H1 (cell line): ENCODE measurements at regions not wholly inside any gene's neighbourhood (a gene's known extent, or its start where the extent isn't known, plus 50 kb on each side); places are given as distances from the start of the nearest gene placed in this dataset.
A peak's percentile ranks its signal among the peaks of the same experiment; 100 is the strongest.

ENCODE experiments used
- CTCF ChIA-PET: fragments of 300-600 bp; sonication (Branson Sonifier 250); formaldehyde crosslinking; loops from one replicate; lab custom pipeline; 2021; ENCODE audit not compliant: partially characterized antibody; lab: Charles Lee
- POLR2A ChIA-PET: fragments of 300-600 bp; sonication (Branson Sonifier 250); formaldehyde crosslinking; loops from one replicate; lab custom pipeline; 2021; ENCODE audit warnings: inconsistent platforms; ENCODE audit not compliant: partially characterized antibody; lab: Charles Lee
- DNase-seq, 2 experiments: peaks; one replicate each; pipeline versions ENCODE4 v3.0.0 to v3.0.0-alpha.2; 2010 to 2022; ENCODE audit warnings: low spot score in 2 of 2, low read depth in 1 of 2, mixed read lengths in 1 of 2
- FAIRE-seq: peaks from 2 replicates; lab custom pipeline; 2011; peaks lifted over from hg19 to GRCh38; lab: Jason Lieb, UNC
- H2AFZ ChIP-seq: 2 replicates; pipeline ENCODE4 v1.8.1; 2012; ENCODE audit warnings: low read length, inconsistent platforms
- H2AK5ac ChIP-seq: 2 replicates; pipeline ENCODE4 v1.6.1; 2013; ENCODE audit warnings: low read depth, low read length
- H2BK120ac ChIP-seq: replicated peaks from 2 replicates; pipeline ENCODE3; 2013; ENCODE audit warnings: low read depth, low read length, inconsistent platforms
- H2BK12ac ChIP-seq: 2 replicates; pipeline ENCODE4 v1.6.1; 2013; ENCODE audit warnings: low read depth, low read length
- H2BK15ac ChIP-seq: 2 replicates; pipeline ENCODE4 v1.6.1; 2013; ENCODE audit warnings: low read length
- H2BK20ac ChIP-seq: 2 replicates; pipeline ENCODE4 v1.6.1; 2013; ENCODE audit warnings: low read length
- H2BK5ac ChIP-seq: 2 replicates; pipeline ENCODE4 v1.6.1; 2013; ENCODE audit warnings: low read depth, low read length
- H3K14ac ChIP-seq: 2 replicates; pipeline ENCODE4 v1.6.1; 2013; ENCODE audit warnings: inconsistent platforms; ENCODE audit not compliant: insufficient read length
- H3K18ac ChIP-seq: 2 replicates; pipeline ENCODE4 v1.6.1; 2013; ENCODE audit warnings: low read length; ENCODE audit errors: extremely low read depth
- H3K23ac ChIP-seq: 2 replicates; pipeline ENCODE4 v1.6.1; 2013; ENCODE audit warnings: inconsistent platforms; ENCODE audit not compliant: insufficient read length
- H3K23me2 ChIP-seq: 2 replicates; pipeline ENCODE4 v1.6.1; 2013; ENCODE audit warnings: low read depth, low read length
- H3K27ac ChIP-seq: 2 replicates; pipeline ENCODE4 v1.6.1; 2011; ENCODE audit warnings: low read depth, low read length, inconsistent platforms
- H3K27me3 ChIP-seq, 4 experiments: replicated peaks in 1 of 4; 1 replicate in 1 of 4; 2 replicates in 3 of 4; pipeline versions ENCODE4 v1.6.1 to v1.8.1; 2011 to 2013; ENCODE audit warnings: low read length in 3 of 4, mild to moderate bottlenecking in 3 of 4, inconsistent platforms in 2 of 4, mixed read lengths in 2 of 4, moderate library complexity in 1 of 4; ENCODE audit not compliant: control insufficient read depth in 3 of 4, insufficient read depth in 3 of 4; ENCODE audit errors: extremely low read depth in 1 of 4
- H3K36me3 ChIP-seq, 4 experiments: 2 replicates each; pipeline versions ENCODE4 v1.6.1 to v1.8.1; 2011 to 2013; ENCODE audit warnings: mild to moderate bottlenecking in 4 of 4, low read length in 3 of 4, moderate library complexity in 2 of 4, control low read depth in 1 of 4, inconsistent platforms in 1 of 4; ENCODE audit not compliant: insufficient read depth in 4 of 4, control insufficient read depth in 2 of 4
- H3K4ac ChIP-seq: replicated peaks from 2 replicates; pipeline ENCODE3; 2013; ENCODE audit warnings: low read length, low read depth, mixed read lengths, inconsistent platforms; ENCODE audit not compliant: insufficient read length
- H3K4me1 ChIP-seq, 4 experiments: replicated peaks in 1 of 4; 1 replicate in 1 of 4; 2 replicates in 3 of 4; pipeline versions ENCODE4 v1.6.1 to v1.8.1; 2011 to 2013; ENCODE audit warnings: low read length in 3 of 4, inconsistent platforms in 2 of 4, mixed read lengths in 1 of 4; ENCODE audit not compliant: insufficient read depth in 4 of 4, control insufficient read depth in 3 of 4
- H3K4me2 ChIP-seq, 2 experiments: 2 replicates each; pipeline versions ENCODE4 v1.6.1 to v1.8.1; 2011 to 2013; ENCODE audit warnings: low read depth in 2 of 2, low read length in 2 of 2, control low read depth in 1 of 2, inconsistent platforms in 1 of 2, mild to moderate bottlenecking in 1 of 2; ENCODE audit not compliant: insufficient read depth in 1 of 2
- H3K4me3 ChIP-seq, 4 experiments: fragments of 200-600, 300-600 bp in 1 of 4; sonication (generic), shearing (Covaris generic), sonication (Bioruptor Twin) in 1 of 4; 2 replicates each; pipeline versions ENCODE4 v1.5.1 to v1.8.1; 2011 to 2016; ENCODE audit warnings: low read length in 4 of 4, low read depth in 3 of 4, control low read depth in 2 of 4, inconsistent platforms in 2 of 4, mild to moderate bottlenecking in 2 of 4, mixed read lengths in 1 of 4, moderate library complexity in 1 of 4; ENCODE audit not compliant: insufficient read depth in 2 of 4; ENCODE audit errors: extremely low read depth in 1 of 4
- H3K56ac ChIP-seq: replicated peaks from 2 replicates; pipeline ENCODE3; 2013; ENCODE audit warnings: low read depth, mild to moderate bottlenecking, mixed read lengths, low read length, inconsistent platforms; ENCODE audit not compliant: insufficient read length
- H3K79me1 ChIP-seq: 2 replicates; pipeline ENCODE4 v1.6.1; 2013; ENCODE audit warnings: low read depth, low read length, control low read depth
- H3K79me2 ChIP-seq, 2 experiments: 2 replicates each; pipeline versions ENCODE4 v1.6.1 to v1.8.1; 2012 to 2013; ENCODE audit warnings: low read length in 2 of 2, mild to moderate bottlenecking in 2 of 2, inconsistent platforms in 1 of 2; ENCODE audit not compliant: insufficient read depth in 2 of 2, control insufficient read depth in 1 of 2
- H3K9ac ChIP-seq, 4 experiments: replicated peaks in 1 of 4; 1 replicate in 1 of 4; 2 replicates in 3 of 4; pipeline versions ENCODE4 v1.6.1 to v1.8.1; 2011 to 2013; ENCODE audit warnings: low read depth in 3 of 4, low read length in 3 of 4, control low read depth in 2 of 4, mild to moderate bottlenecking in 2 of 4, moderate library complexity in 2 of 4, inconsistent platforms in 1 of 4; ENCODE audit errors: extremely low read depth in 1 of 4
- H3K9me3 ChIP-seq, 2 experiments: 2 replicates each; pipeline versions ENCODE4 v1.6.1 to v1.8.1; 2012 to 2013; ENCODE audit warnings: mild to moderate bottlenecking in 2 of 2, moderate library complexity in 2 of 2, control low read depth in 1 of 2, inconsistent platforms in 1 of 2, low read depth in 1 of 2, low read length in 1 of 2, mixed read lengths in 1 of 2; ENCODE audit not compliant: insufficient read depth in 2 of 2
- H4K20me1 ChIP-seq, 2 experiments: replicated peaks in 1 of 2; 2 replicates each; pipeline versions ENCODE3 to v1.8.1; 2011 to 2013; ENCODE audit warnings: inconsistent platforms in 2 of 2, low read length in 2 of 2, mild to moderate bottlenecking in 1 of 2; ENCODE audit not compliant: insufficient read depth in 2 of 2, control insufficient read depth in 1 of 2
- H4K5ac ChIP-seq: 2 replicates; pipeline ENCODE4 v1.6.1; 2013; ENCODE audit warnings: low read length, low read depth, mixed read lengths, inconsistent platforms; ENCODE audit not compliant: insufficient read length
- H4K8ac ChIP-seq: 2 replicates; pipeline ENCODE4 v1.8.0; 2013; ENCODE audit warnings: mild to moderate bottlenecking, moderate library complexity, low read length, inconsistent platforms; ENCODE audit not compliant: insufficient read depth; ENCODE audit errors: extremely low read depth
- H4K91ac ChIP-seq: replicated peaks from 2 replicates; pipeline ENCODE3; 2013; ENCODE audit warnings: low read length, mixed read lengths, inconsistent platforms; ENCODE audit not compliant: insufficient read length
- CBX5 ChIP-seq: fragments of 300-800, 300-1000 bp; sonication (generic); IDR thresholded peaks from 2 replicates; pipeline ENCODE4 v1.7.1; 2016; ENCODE audit warnings: antibody characterized with exemption, low read length, low read depth
- RFX5 ChIP-seq: IDR thresholded peaks from 2 replicates; pipeline ENCODE4 v1.6.1; 2011; ENCODE audit warnings: low read depth, low read length, improper control_type of control experiment, borderline replicate concordance
- WGBS, 2 experiments: shearing (Covaris generic) in 1 of 2; methylation state at CpG; one replicate each; pipeline versions ENCODE4 v1.1.6 to v1.1.7; 2013 to 2015; ENCODE audit warnings: low lambda C conversion rate in 2 of 2, mixed read lengths in 2 of 2, inconsistent platforms in 1 of 2, low coverage in 1 of 2, missing lambda C conversion rate in 1 of 2; ENCODE audit not compliant: insufficient replicate concordance in 2 of 2, insufficient coverage in 1 of 2, insufficient read length in 1 of 2; ENCODE audit errors: extremely low coverage in 1 of 2, missing lambda C conversion rate in 1 of 2; 5-methylcytosine and 5-hydroxymethylcytosine counted together

DNA sequence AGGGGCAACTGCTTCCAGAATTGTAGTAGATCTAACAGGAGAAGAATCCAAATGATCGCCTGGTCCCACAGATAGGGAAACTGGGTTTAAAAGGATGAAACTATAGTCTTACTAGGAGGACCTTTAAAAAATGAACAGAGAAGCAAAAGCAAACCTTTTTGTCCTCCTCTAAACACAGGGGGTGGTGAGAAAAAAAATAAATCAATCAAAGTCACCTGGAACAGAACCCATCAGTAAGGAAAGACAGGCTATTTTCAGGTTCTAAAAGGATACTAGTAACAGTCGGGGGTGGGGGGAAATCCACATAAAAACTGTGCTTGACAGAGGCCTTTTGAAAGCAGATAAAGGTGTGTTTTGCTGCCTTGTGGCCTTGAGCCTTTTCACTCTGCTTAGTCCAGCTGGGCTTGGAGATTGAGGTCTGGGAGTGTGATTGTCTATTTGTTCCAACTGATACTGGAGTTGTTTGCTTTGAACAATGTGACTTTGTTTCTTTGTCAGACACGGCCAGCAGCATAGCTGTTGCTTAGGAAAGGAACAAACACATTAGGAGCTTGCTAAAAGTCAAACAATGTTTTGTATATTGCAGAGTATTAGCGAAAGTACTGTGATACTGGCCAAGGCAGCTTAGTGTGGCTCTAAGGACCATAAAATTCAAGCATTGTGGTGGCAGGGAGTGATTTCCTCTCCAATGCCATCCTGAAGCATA is 141.1 kb upstream of the IRF2BP2 start:
- Histone ChIP-seq H4K8ac (no peak overlapping the region), H3K27ac (no peak overlapping the region), H4K91ac (no peak overlapping the region), H4K20me1 (no peaks in the 10 kb centered on the region), H2BK120ac (no peak overlapping the region), H3K56ac (no peak overlapping the region), H3K14ac (no peak overlapping the region), H4K5ac (no peak overlapping the region), H2BK15ac (no peak overlapping the region), H3K4me2 (no peak overlapping the region), H2BK5ac (no peak overlapping the region), H3K23me2 (no peaks in the 10 kb centered on the region), H2AK5ac (no peak overlapping the region), H3K27me3 (no peaks in the 10 kb centered on the region), H3K4me3 (no peak overlapping the region), H3K23ac (no peak overlapping the region), H3K18ac (no peak overlapping the region), H2BK20ac (no peak overlapping the region), H3K36me3 (no peaks in the 10 kb centered on the region), H3K4ac (no peak overlapping the region), H2BK12ac (no peak overlapping the region), H2AFZ (0 out of 2 replicates have a peak overlapping the region, but pooled peaks have one; percentile 38), H3K9ac (no peak overlapping the region), H3K79me2 (no peaks in the 10 kb centered on the region), H3K4me1 (peaks cover 0 to under 1% (median 0%) of the 10 kb centered on the region in 4 experiments; a peak in 3 of 7 replicates), H3K79me1 (no peaks in the 10 kb centered on the region), H3K9me3 (no peaks in the 10 kb centered on the region)
- TF ChIP-seq RFX5 (no peak), CBX5 (no peak)
- no peak for FAIRE-seq
- WGBS, 2 experiments, result 77% methylated on average over 4 of the region's 4 CpGs; no CpG with 5 or more reads in 1 of the 2 experiments
- DNase-seq, result no peak
- ChIA-PET CTCF (interaction anchor here (0.9 to 1.2 kb wide), 2 partner anchors 9 to 16 kb away, joined by 3 to 4 read pairs; no protein-coding TSS in a partner anchor), POLR2A (interaction anchor here (0.8 to 1.1 kb wide), 2 partner anchors 9 to 12 kb away, joined by 3 read pairs; no protein-coding TSS in a partner anchor)
